NCI-H2081 treated with DMSO at 0.1 percent for 48 hours (cell line): ENCODE measurements at regions not wholly inside any gene's neighbourhood (a gene's known extent, or its start where the extent isn't known, plus 50 kb on each side); places are given as distances from the start of the nearest gene placed in this dataset.

Experiments
- DNase-seq: peaks from one replicate; lab custom pipeline; 2025; lab: John Stamatoyannopoulos, UW

GRCh38 chr2:199707593-199708185, 143.3 kb downstream of the FTCDNL1 start:
- no peak for DNase-seq

GRCh38 chr2:199705538-199705937, 145.5 kb downstream of the FTCDNL1 start:
- no peak for DNase-seq

GRCh38 chr2:199704358-199705238, 146.4 kb downstream of the FTCDNL1 start:
- DNase-seq = no peak

GRCh38 chr2:199703199-199703598, 147.8 kb downstream of the FTCDNL1 start:
- no peak for DNase-seq

GRCh38 chr2:199697469-199697868, 153.5 kb downstream of the FTCDNL1 start:
- DNase-seq = no peak

- no peak for DNase-seq
These were observed 154.9 kb downstream of the FTCDNL1 start for GRCh38 chr2:199696048-199696447.

GRCh38 chr2:199693861-199694260, 157.1 kb downstream of the FTCDNL1 start:
- DNase-seq = no peak

GRCh38 chr2:199692489-199692888, 158.5 kb downstream of the FTCDNL1 start:
- DNase-seq = peak; percentile 72

GRCh38 chr2:199690225-199690624, 160.8 kb downstream of the FTCDNL1 start:
- no peak for DNase-seq

- DNase-seq = no peak
These were observed 165.3 kb downstream of the FTCDNL1 start for GRCh38 chr2:199685669-199686068.

GRCh38 chr2:199684832-199685231, 166.2 kb downstream of the FTCDNL1 start:
- no peak for DNase-seq

- no peak for DNase-seq
These were observed 166.8 kb downstream of the FTCDNL1 start for GRCh38 chr2:199684168-199684567.

- no peak for DNase-seq
These were observed 169.0 kb downstream of the FTCDNL1 start for GRCh38 chr2:199682001-199682400.

GRCh38 chr2:199680482-199680881, 170.5 kb downstream of the FTCDNL1 start:
- DNase-seq = no peak

- no peak for DNase-seq
These were observed 171.1 kb downstream of the FTCDNL1 start for GRCh38 chr2:199679883-199680282.

GRCh38 chr2:199677881-199678280, 173.1 kb downstream of the FTCDNL1 start:
- no peak for DNase-seq

- no peak for DNase-seq
These were observed 182.3 kb downstream of the FTCDNL1 start for GRCh38 chr2:199668645-199669044.

- DNase-seq = no peak
These were observed 187.8 kb downstream of the FTCDNL1 start for GRCh38 chr2:199663157-199663556.

- DNase-seq = no peak
These were observed 188.7 kb downstream of the FTCDNL1 start for GRCh38 chr2:199662255-199662654.

- DNase-seq = no peak
These were observed 190.8 kb downstream of the FTCDNL1 start for GRCh38 chr2:199660167-199660566.

- no peak for DNase-seq
These were observed 191.8 kb downstream of the FTCDNL1 start for GRCh38 chr2:199659207-199659606.

- DNase-seq = no peak
These were observed 188.7 kb upstream of the SATB2 start for GRCh38 chr2:199646439-199646838.

GRCh38 chr2:199631129-199631528, 173.4 kb upstream of the SATB2 start:
- DNase-seq = no peak

GRCh38 chr2:199629301-199629700, 171.6 kb upstream of the SATB2 start:
- no peak for DNase-seq
